SK-N-SH (cell line): ENCODE measurements at regions not wholly inside any gene's neighbourhood (a gene's known extent, or its start where the extent isn't known, plus 50 kb on each side); places are given as distances from the start of the nearest gene placed in this dataset.

ENCODE experiments used
- CTCF ChIA-PET: fragments of 300-600, 350-600 bp; formaldehyde crosslinking; extraction: SDS; loops from one replicate; lab custom pipeline; 2021; lab: Yijun Ruan, JAX
- POLR2A ChIA-PET: fragments of 350-600 bp; sonication (Branson Sonifier 250); formaldehyde crosslinking; extraction: SDS; loops from one replicate; lab custom pipeline; 2020; ENCODE audit warnings: antibody characterized with exemption, inconsistent platforms; lab: Yijun Ruan, JAX
- DNase-seq: peaks from one replicate; pipeline ENCODE4 v3.0.0; 2012
- H2AFZ ChIP-seq: fragments of 200-600 bp; sonication (generic); 2 replicates; pipeline ENCODE4 v1.8.1; 2016; ENCODE audit warnings: antibody characterized with exemption, mild to moderate bottlenecking, low read depth
- H3F3A ChIP-seq: fragments of 200-600 bp; sonication (generic); replicated peaks from 2 replicates; pipeline ENCODE3; 2016; ENCODE audit warnings: antibody characterized with exemption, mild to moderate bottlenecking; ENCODE audit not compliant: insufficient read depth
- H3K27ac ChIP-seq, 2 experiments: fragments of 200-500 bp in 1 of 2; fragments of 200-600 bp in 1 of 2; sonication (Bioruptor generic) in 1 of 2; sonication (generic), shearing (Covaris generic) in 1 of 2; 2 replicates each; pipeline versions ENCODE4 v1.5.1 to v1.6.1; 2014 to 2016; ENCODE audit warnings: low read depth in 2 of 2, inconsistent platforms in 1 of 2, low read length in 1 of 2, mild to moderate bottlenecking in 1 of 2, mixed read lengths in 1 of 2
- H3K27me3 ChIP-seq: fragments of 200-600 bp; sonication (generic), shearing (Covaris generic); 2 replicates; pipeline ENCODE4 v1.6.1; 2016; ENCODE audit warnings: mixed run types; ENCODE audit not compliant: insufficient read depth
- H3K36me3 ChIP-seq, 2 experiments: fragments of 200-500 bp in 1 of 2; fragments of 200-600 bp in 1 of 2; sonication (Bioruptor generic) in 1 of 2; sonication (generic) in 1 of 2; replicated peaks in 1 of 2; 2 replicates each; pipeline versions ENCODE3 to v1.5.1; 2014 to 2016; ENCODE audit warnings: low read length in 1 of 2, mild to moderate bottlenecking in 1 of 2; ENCODE audit not compliant: insufficient read depth in 2 of 2, control insufficient read depth in 1 of 2
- H3K4me1 ChIP-seq, 2 experiments: fragments of 200-500 bp in 1 of 2; fragments of 200-600 bp in 1 of 2; sonication (Bioruptor generic) in 1 of 2; sonication (generic), shearing (Covaris generic) in 1 of 2; 2 replicates each; pipeline versions ENCODE4 v1.5.1 to v1.6.1; 2014 to 2016; ENCODE audit warnings: low read depth in 1 of 2, low read length in 1 of 2, mixed run types in 1 of 2; ENCODE audit not compliant: insufficient read depth in 2 of 2, control insufficient read depth in 1 of 2
- H3K4me2 ChIP-seq: fragments of 200-600 bp; sonication (generic), shearing (Covaris generic); 2 replicates; pipeline ENCODE4 v1.6.1; 2017; ENCODE audit warnings: mixed run types
- H3K4me3 ChIP-seq, 2 experiments: fragments of 200-500 bp in 1 of 2; fragments of 200-600 bp in 1 of 2; sonication (Bioruptor generic) in 1 of 2; sonication (generic), shearing (Covaris generic) in 1 of 2; 2 replicates each; pipeline versions ENCODE4 v1.5.1 to v1.8.1; 2014 to 2016; ENCODE audit warnings: low read depth in 2 of 2, inconsistent platforms in 1 of 2, low read length in 1 of 2, mild to moderate bottlenecking in 1 of 2, mixed read lengths in 1 of 2, moderate library complexity in 1 of 2
- H3K79me2 ChIP-seq: fragments of 200-600 bp; sonication (generic); 2 replicates; pipeline ENCODE4 v1.8.1; 2017; ENCODE audit warnings: mild to moderate bottlenecking; ENCODE audit not compliant: insufficient read depth
- H3K9ac ChIP-seq: fragments of 200-600 bp; sonication (generic); 2 replicates; pipeline ENCODE4 v1.6.1; 2017; ENCODE audit warnings: mixed run types
- H3K9me2 ChIP-seq: fragments of 200-600 bp; sonication (generic); 2 replicates; pipeline ENCODE4 v1.6.1; 2017; ENCODE audit warnings: mixed run types
- H3K9me3 ChIP-seq: fragments of 200-600 bp; sonication (generic); 2 replicates; pipeline ENCODE4 v1.6.1; 2017; ENCODE audit warnings: mixed run types, mild to moderate bottlenecking, moderate library complexity
- H4K20me1 ChIP-seq: fragments of 200-600 bp; sonication (generic); 2 replicates; pipeline ENCODE4 v1.6.1; 2017; ENCODE audit warnings: mild to moderate bottlenecking, mixed run types; ENCODE audit not compliant: insufficient read depth
- EP300 ChIP-seq, 2 experiments: IDR thresholded peaks; 2 replicates each; pipeline versions ENCODE4 v1.4.0 to v1.6.1; 2012; ENCODE audit warnings: borderline replicate concordance in 1 of 2, low read depth in 1 of 2, low read length in 1 of 2
- EZH2phosphoT487 ChIP-seq: fragments of 200-600 bp; sonication (generic); IDR thresholded peaks from 2 replicates; pipeline ENCODE4 v1.6.1; 2017; ENCODE audit warnings: low read depth, mixed run types, mild to moderate bottlenecking, antibody characterized with exemption, moderate library complexity, borderline replicate concordance
- GABPA ChIP-seq: IDR thresholded peaks from 2 replicates; pipeline ENCODE4 v1.4.0; 2012; ENCODE audit warnings: low read depth, mild to moderate bottlenecking
- IRF3 ChIP-seq: fragments of 150-350 bp; IDR thresholded peaks from 2 replicates; pipeline ENCODE4 v1.6.1; 2016; ENCODE audit warnings: mild to moderate bottlenecking, low read depth, low read length
- MEF2A ChIP-seq: IDR thresholded peaks from 2 replicates; pipeline ENCODE4 v1.4.0; 2012; ENCODE audit warnings: low read depth, borderline replicate concordance
- NRF1 ChIP-seq: IDR thresholded peaks from 2 replicates; pipeline ENCODE4 v1.6.1; 2012; ENCODE audit warnings: low read depth, mild to moderate bottlenecking, low read length
- PBX3 ChIP-seq: IDR thresholded peaks from 2 replicates; pipeline ENCODE4; 2012
- POLR2AphosphoS5 ChIP-seq: IDR thresholded peaks from 2 replicates; pipeline ENCODE4 v1.6.1; 2012; ENCODE audit warnings: low read depth, low read length
- RCOR1 ChIP-seq: fragments of 150-350 bp; IDR thresholded peaks from 2 replicates; pipeline ENCODE4 v1.6.1; 2017; ENCODE audit warnings: antibody characterized with exemption, low read length
- REST ChIP-seq: IDR thresholded peaks from 2 replicates; pipeline ENCODE4 v1.6.1; 2012; ENCODE audit warnings: mild to moderate bottlenecking, low read depth, low read length, moderate library complexity
- RFX5 ChIP-seq: IDR thresholded peaks from 2 replicates; pipeline ENCODE4 v1.6.1; 2012; ENCODE audit warnings: mild to moderate bottlenecking, improper control_type of control experiment, low read length
- SIN3A ChIP-seq: IDR thresholded peaks from 2 replicates; pipeline ENCODE4 v1.6.1; 2012; ENCODE audit warnings: low read depth, mild to moderate bottlenecking, low read length, moderate library complexity, borderline replicate concordance
- YY1 ChIP-seq: IDR thresholded peaks from 2 replicates; pipeline ENCODE4 v1.4.0; 2012; ENCODE audit warnings: low read depth, mild to moderate bottlenecking
- WGBS: methylation state at CpG from one replicate; pipeline ENCODE4 v1.1.6; 2017; ENCODE audit warnings: low lambda C conversion rate; 5-methylcytosine and 5-hydroxymethylcytosine counted together

- Histone ChIP-seq H3F3A (no peaks in the 10 kb centered on the region), H3K9me3 (no peaks in the 10 kb centered on the region), H4K20me1 (no peaks in the 10 kb centered on the region), H2AFZ (no peak overlapping the region), H3K4me1 (peaks cover 0 to 6% of the 10 kb centered on the region in 2 experiments; a peak in 1 of 4 replicates), H3K4me3 (no peak overlapping the region), H3K27me3 (peaks cover 14% of the 10 kb centered on the region; the same call in 1 of the 2 replicates), H3K79me2 (no peaks in the 10 kb centered on the region), H3K27ac (no peak overlapping the region), H3K9ac (no peak overlapping the region), H3K4me2 (no peak overlapping the region), H3K36me3 (no peaks in the 10 kb centered on the region), H3K9me2 (no peaks in the 10 kb centered on the region)
- TF ChIP-seq EZH2phosphoT487 (no peak), IRF3 (no peak), MEF2A (no peak), RFX5 (no peak), GABPA (no peak), NRF1 (no peak), YY1 (no peak), RCOR1 (no peak), SIN3A (no peak), POLR2AphosphoS5 (no peak), EP300 (IDR thresholded peaks at IDR 0.05; ENCODE audit: borderline replicate concordance in 1 of 2, low read depth in 1 of 2, low read length in 1 of 2) (no peak), REST (no peak), PBX3 (no peak)
- ChIA-PET POLR2A (no interaction called here), CTCF (no interaction called here)
- DNase-seq: no peak
- 5% methylated on average over 5 of the region's 5 CpGs for WGBS
These were observed 347.4 kb downstream of the RRAGC start for GRCh38 chr1:38512024-38512767.
